ENCODE measurements at regions not wholly inside any gene's neighbourhood (a gene's known extent, or its start where the extent isn't known, plus 50 kb on each side); places are given as distances from the start of the nearest gene placed in this dataset.

DNA sequence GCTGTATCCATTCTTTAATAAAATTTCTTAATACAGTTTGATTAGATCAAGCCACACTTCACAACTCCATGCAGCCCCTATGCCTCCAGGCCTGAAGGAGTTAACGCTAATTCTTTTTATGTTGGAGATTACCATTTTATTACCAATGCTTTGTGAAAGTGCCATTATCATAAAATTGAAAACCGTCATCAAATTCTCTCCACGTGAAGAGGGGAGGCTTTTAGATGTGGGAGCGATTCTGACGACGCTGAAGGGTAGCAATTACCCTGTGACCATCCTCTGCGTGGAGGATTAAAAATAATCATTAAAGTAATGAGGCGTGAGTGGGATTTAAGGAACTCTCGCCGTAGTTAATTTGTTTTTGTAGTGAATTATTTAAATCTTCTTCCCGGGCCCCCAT is 278.8 kb downstream of the CRLF2 start:
- no peaks in the 10 kb centered on the region for H3K9me3 ChIP-seq (ENCODE audit: control insufficient read depth, low read length)

GRCh38 chrX:928606-929005 is 283.8 kb downstream of the CRLF2 start:
- WGBS, result 79% methylated on average over 4 of the region's 4 CpGs

More for the DNA sequence above, 278.8 kb downstream of the CRLF2 start:
- H3K4me3 ChIP-seq (ENCODE audit: low read length), result no peak overlapping the region
- H3K4me1 ChIP-seq (ENCODE audit: control insufficient read depth, insufficient read depth, low read length), result no peaks in the 10 kb centered on the region
- ATAC-seq (no peak), DNase-seq (no peak)
- 82% methylated on average over 11 of the region's 11 CpGs for WGBS
- H3K27me3 ChIP-seq (ENCODE audit: control insufficient read depth, insufficient read depth), result no peaks in the 10 kb centered on the region
- no peak overlapping the region for H3K27ac ChIP-seq (ENCODE audit: low read length)
- intact Hi-C loops (cut with DNase I), result no loop called here

GRCh38 chrX:926991-927390 is 285.5 kb downstream of the CRLF2 start:
- Histone ChIP-seq H3K4me1 (ENCODE audit: control insufficient read depth, insufficient read depth, low read length) (no peaks in the 10 kb centered on the region), H3K4me3 (ENCODE audit: low read length) (no peak overlapping the region), H3K9me3 (ENCODE audit: control insufficient read depth, low read length) (no peaks in the 10 kb centered on the region), H3K27ac (ENCODE audit: low read length) (no peak overlapping the region), H3K27me3 (ENCODE audit: control insufficient read depth, insufficient read depth) (no peaks in the 10 kb centered on the region)
- intact Hi-C loops (cut with DNase I), result no loop called here
- ATAC-seq (no peak), DNase-seq (no peak)
- 96% methylated on average over 2 of the region's 2 CpGs for WGBS

More at GRCh38 chrX:928606-929005, 283.8 kb downstream of the CRLF2 start:
- intact Hi-C loops (cut with DNase I), result no loop called here
- ATAC-seq (no peak), DNase-seq (no peak)
- Histone ChIP-seq H3K4me1 (ENCODE audit: control insufficient read depth, insufficient read depth, low read length) (no peaks in the 10 kb centered on the region), H3K27ac (ENCODE audit: low read length) (no peak overlapping the region), H3K9me3 (ENCODE audit: control insufficient read depth, low read length) (no peaks in the 10 kb centered on the region), H3K27me3 (ENCODE audit: control insufficient read depth, insufficient read depth) (no peaks in the 10 kb centered on the region), H3K4me3 (ENCODE audit: low read length) (no peak overlapping the region)

DNA sequence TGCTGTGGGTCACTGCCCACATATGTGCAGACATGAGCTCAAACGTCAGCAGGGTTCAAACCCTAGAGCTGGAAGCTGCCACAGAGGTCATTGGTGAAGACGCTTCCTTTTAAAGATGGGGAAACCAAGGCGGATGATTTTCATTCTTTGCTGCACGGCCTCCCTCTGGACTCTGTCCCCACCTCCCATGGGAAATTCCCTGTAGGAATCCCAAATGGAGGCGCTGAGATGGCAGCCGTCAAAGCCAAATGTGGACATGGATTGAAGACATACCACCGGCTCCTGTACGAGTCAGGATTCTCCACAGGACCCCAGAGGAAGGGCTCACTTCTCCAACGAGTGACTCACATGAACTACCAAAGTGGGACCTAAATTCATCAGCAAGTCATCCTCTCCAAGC is 286.4 kb downstream of the CRLF2 start:
- H3K4me1 ChIP-seq (ENCODE audit: control insufficient read depth, insufficient read depth, low read length), result no peaks in the 10 kb centered on the region
- H3K4me3 ChIP-seq (ENCODE audit: low read length), result no peak overlapping the region
- H3K27ac ChIP-seq (ENCODE audit: low read length), result no peak overlapping the region
- DNase-seq (no peak), ATAC-seq (no peak)
- H3K9me3 ChIP-seq (ENCODE audit: control insufficient read depth, low read length), result no peaks in the 10 kb centered on the region
- intact Hi-C loops (cut with DNase I), result no loop called here
- no peaks in the 10 kb centered on the region for H3K27me3 ChIP-seq (ENCODE audit: control insufficient read depth, insufficient read depth)
- WGBS, result 86% methylated on average over 9 of the region's 9 CpGs

- WGBS, result 88% methylated on average over 6 of the region's 6 CpGs
Observed at GRCh38 chrX:925652-926061, 286.8 kb downstream of the CRLF2 start.

GRCh38 chrX:925094-925493 is 287.4 kb downstream of the CRLF2 start:
- WGBS, result 84% methylated on average over 2 of the region's 2 CpGs
- Histone ChIP-seq H3K27me3 (ENCODE audit: control insufficient read depth, insufficient read depth) (no peaks in the 10 kb centered on the region), H3K4me1 (ENCODE audit: control insufficient read depth, insufficient read depth, low read length) (no peaks in the 10 kb centered on the region), H3K9me3 (ENCODE audit: control insufficient read depth, low read length) (no peaks in the 10 kb centered on the region), H3K4me3 (ENCODE audit: low read length) (no peak overlapping the region), H3K27ac (ENCODE audit: low read length) (no peak overlapping the region)
- no peak for ATAC-seq
- no peak for DNase-seq
- intact Hi-C loops (cut with DNase I), result no loop called here

More at GRCh38 chrX:925652-926061, 286.8 kb downstream of the CRLF2 start:
- H3K4me3 ChIP-seq (ENCODE audit: low read length), result no peak overlapping the region
- intact Hi-C loops (cut with DNase I), result no loop called here
- H3K27ac ChIP-seq (ENCODE audit: low read length), result no peak overlapping the region
- H3K4me1 ChIP-seq (ENCODE audit: control insufficient read depth, insufficient read depth, low read length), result no peaks in the 10 kb centered on the region
- no peaks in the 10 kb centered on the region for H3K27me3 ChIP-seq (ENCODE audit: control insufficient read depth, insufficient read depth)
- ATAC-seq (no peak), DNase-seq (no peak)
- no peaks in the 10 kb centered on the region for H3K9me3 ChIP-seq (ENCODE audit: control insufficient read depth, low read length)

- intact Hi-C loops (cut with DNase I), result no loop called here
- Histone ChIP-seq H3K9me3 (ENCODE audit: control insufficient read depth, low read length) (no peaks in the 10 kb centered on the region), H3K4me3 (ENCODE audit: low read length) (no peak overlapping the region), H3K27ac (ENCODE audit: low read length) (no peak overlapping the region), H3K27me3 (ENCODE audit: control insufficient read depth, insufficient read depth) (no peaks in the 10 kb centered on the region), H3K4me1 (ENCODE audit: control insufficient read depth, insufficient read depth, low read length) (no peaks in the 10 kb centered on the region)
- WGBS, result 42% methylated on average over 2 of the region's 2 CpGs
- ATAC-seq, result no peak
- DNase-seq, result no peak
Observed at GRCh38 chrX:924017-924416, 288.4 kb downstream of the CRLF2 start.

DNA sequence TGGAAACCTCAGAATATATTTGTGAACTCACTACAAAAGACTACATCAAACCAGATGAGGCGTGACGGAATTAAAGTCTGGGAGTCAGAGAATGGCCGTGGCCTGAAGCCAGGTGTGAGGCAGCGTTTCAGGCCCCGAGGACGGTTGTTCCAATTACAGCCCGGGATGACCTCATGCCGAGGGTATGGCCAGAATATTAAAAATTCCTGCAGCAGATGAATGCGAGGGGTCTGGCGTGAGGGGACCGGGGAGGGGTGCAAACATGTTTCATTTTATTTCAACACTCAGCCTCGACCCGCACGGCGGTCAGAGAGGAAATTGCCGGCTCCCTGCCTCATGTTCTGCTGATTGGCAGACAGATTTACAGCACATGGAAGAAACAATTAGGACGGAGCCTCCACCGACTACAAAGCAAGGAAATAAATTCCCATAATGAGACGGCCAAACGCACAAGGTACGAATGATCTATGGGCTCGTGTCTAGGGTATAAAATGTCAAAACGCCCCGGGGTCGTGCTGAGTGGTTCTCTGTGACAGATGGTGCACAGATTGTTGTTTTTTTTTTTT is 289.7 kb downstream of the SHOX start:
- WGBS, result 69% methylated on average over 25 of the region's 25 CpGs
- no peak for ATAC-seq
- Histone ChIP-seq H3K4me1 (ENCODE audit: control insufficient read depth, insufficient read depth, low read length) (no peaks in the 10 kb centered on the region), H3K27ac (ENCODE audit: low read length) (no peak overlapping the region), H3K27me3 (ENCODE audit: control insufficient read depth, insufficient read depth) (no peaks in the 10 kb centered on the region), H3K4me3 (ENCODE audit: low read length) (no peak overlapping the region), H3K9me3 (ENCODE audit: control insufficient read depth, low read length) (no peaks in the 10 kb centered on the region)
- DNase-seq, result no peak
- intact Hi-C loops (cut with DNase I), result no loop called here

GRCh38 chrX:916230-916599 is 285.6 kb downstream of the SHOX start:
- ATAC-seq (no peak), DNase-seq (no peak)
- H3K27me3 ChIP-seq (ENCODE audit: control insufficient read depth, insufficient read depth), result no peaks in the 10 kb centered on the region
- no peak overlapping the region for H3K27ac ChIP-seq (ENCODE audit: low read length)
- no peaks in the 10 kb centered on the region for H3K9me3 ChIP-seq (ENCODE audit: control insufficient read depth, low read length)
- 63% methylated on average over 9 of the region's 9 CpGs for WGBS
- H3K4me3 ChIP-seq (ENCODE audit: low read length), result no peak overlapping the region
- intact Hi-C loops (cut with DNase I), result no loop called here
- H3K4me1 ChIP-seq (ENCODE audit: control insufficient read depth, insufficient read depth, low read length), result no peaks in the 10 kb centered on the region

GRCh38 chrX:915427-916229 is 285.0 kb downstream of the SHOX start:
- Histone ChIP-seq H3K4me1 (ENCODE audit: control insufficient read depth, insufficient read depth, low read length) (no peaks in the 10 kb centered on the region), H3K27ac (ENCODE audit: low read length) (no peak overlapping the region), H3K27me3 (ENCODE audit: control insufficient read depth, insufficient read depth) (no peaks in the 10 kb centered on the region), H3K9me3 (ENCODE audit: control insufficient read depth, low read length) (no peaks in the 10 kb centered on the region), H3K4me3 (ENCODE audit: low read length) (no peak overlapping the region)
- DNase-seq (no peak), ATAC-seq (no peak)
- 69% methylated on average over 15 of the region's 15 CpGs for whole genome bisulfite sequencing
- intact Hi-C loops (cut with DNase I), result no loop called here

- H3K4me3 ChIP-seq (ENCODE audit: low read length), result no peak overlapping the region
- ATAC-seq (no peak), DNase-seq (no peak)
- intact Hi-C loops (cut with DNase I), result no loop called here
- no peaks in the 10 kb centered on the region for H3K9me3 ChIP-seq (ENCODE audit: control insufficient read depth, low read length)
- H3K27ac ChIP-seq (ENCODE audit: low read length), result no peak overlapping the region
- no peaks in the 10 kb centered on the region for H3K27me3 ChIP-seq (ENCODE audit: control insufficient read depth, insufficient read depth)
- H3K4me1 ChIP-seq (ENCODE audit: control insufficient read depth, insufficient read depth, low read length), result no peaks in the 10 kb centered on the region
Observed at GRCh38 chrX:914206-914605, 283.6 kb downstream of the SHOX start.

Measured in right cardiac atrium (tissue), 5 donors.